GM12878 (cell line): ENCODE measurements at regions not wholly inside any gene's neighbourhood (a gene's known extent, or its start where the extent isn't known, plus 50 kb on each side); places are given as distances from the start of the nearest gene placed in this dataset.

ENCODE experiments used
- ATAC-seq: fragments of 200-7000 bp; cut with Tn5 transposase; 3 replicates; pipeline ENCODE4 v1.9.1; 2020; ENCODE audit warnings: mild to moderate bottlenecking, moderate library complexity
- BruUV-seq: library from RNA; stranded (reverse); fragments of 400-500 nt; replicated peaks from 2 replicates; lab custom pipeline; 2021; lab: Mats Ljungman, UMichigan
- CTCF ChIA-PET: fragments of 300-600 bp; sonication (Branson Sonifier 250); formaldehyde crosslinking; extraction: SDS; loops from one replicate; lab custom pipeline; 2021; ENCODE audit warnings: inconsistent platforms; lab: Yijun Ruan, JAX
- POLR2A ChIA-PET: fragments of 350-600 bp; formaldehyde crosslinking; extraction: SDS; loops from one replicate; lab custom pipeline; 2021; ENCODE audit warnings: inconsistent platforms; lab: Charles Lee
- RAD21 ChIA-PET: fragments of 300-600 bp; sonication (Branson Sonifier 250); formaldehyde crosslinking; loops from one replicate; lab custom pipeline; 2023; ENCODE audit warnings: antibody characterized with exemption; ENCODE audit not compliant: unreplicated experiment; lab: Charles Lee
- SMC1A ChIA-PET: fragments of 300-600 bp; sonication (Branson Sonifier 250); formaldehyde crosslinking; loops from one replicate; lab custom pipeline; 2023; ENCODE audit not compliant: unreplicated experiment, uncharacterized antibody; lab: Charles Lee
- DNase-seq: peaks from one replicate; pipeline ENCODE4 v3.0.0-alpha.2; 2011; ENCODE audit warnings: low read depth, low spot score
- FAIRE-seq: peaks from 3 replicates; lab custom pipeline; 2011; peaks lifted over from hg19 to GRCh38; lab: Jason Lieb, UNC
- H2AFZ ChIP-seq: 2 replicates; pipeline ENCODE4 v1.6.0; 2011; ENCODE audit warnings: low read depth, low read length, control low read depth; ENCODE audit not compliant: control insufficient read depth
- H3K27ac ChIP-seq: 2 replicates; pipeline ENCODE4 v1.5.1; 2011; ENCODE audit warnings: control low read depth; ENCODE audit not compliant: control insufficient read depth, insufficient read depth
- H3K27me3 ChIP-seq, 2 experiments: replicated peaks in 1 of 2; 2 replicates each; pipeline versions ENCODE4 v1.6.0 to v1.6.1; 2011; ENCODE audit warnings: low read length in 1 of 2; ENCODE audit not compliant: control insufficient read depth in 2 of 2, insufficient read depth in 2 of 2
- H3K36me3 ChIP-seq, 2 experiments: 2 replicates each; pipeline ENCODE4 v1.5.1; 2011; ENCODE audit warnings: low read length in 1 of 2; ENCODE audit not compliant: control insufficient read depth in 2 of 2, insufficient read depth in 2 of 2
- H3K4me1 ChIP-seq: 2 replicates; pipeline ENCODE4 v1.6.1; 2011; ENCODE audit warnings: mild to moderate bottlenecking, low read length, moderate library complexity, mixed read lengths; ENCODE audit not compliant: control insufficient read depth, insufficient read depth
- H3K4me2 ChIP-seq: 2 replicates; pipeline ENCODE4 v1.6.0; 2011; ENCODE audit warnings: control low read depth; ENCODE audit not compliant: control insufficient read depth, insufficient read depth
- H3K4me3 ChIP-seq: fragments of 200-600 bp; sonication (generic); 2 replicates; pipeline ENCODE4 v1.5.1; 2016
- H3K79me2 ChIP-seq: 2 replicates; pipeline ENCODE4 v1.6.0; 2011; ENCODE audit warnings: low read length; ENCODE audit not compliant: control insufficient read depth, insufficient read depth
- H3K9ac ChIP-seq: 2 replicates; pipeline ENCODE4 v1.8.0; 2011; ENCODE audit warnings: low read length, control low read depth, mixed read lengths; ENCODE audit not compliant: control insufficient read depth, insufficient read depth
- H3K9me3 ChIP-seq: replicated peaks from 3 replicates; pipeline ENCODE4 v1.5.1; 2011; ENCODE audit warnings: mild to moderate bottlenecking, low read length; ENCODE audit not compliant: control insufficient read depth, insufficient read depth
- H4K20me1 ChIP-seq: 2 replicates; pipeline ENCODE4 v1.6.0; 2011; ENCODE audit not compliant: control insufficient read depth, insufficient read depth
- CBX5 ChIP-seq: sonication (generic); IDR thresholded peaks from 2 replicates; pipeline ENCODE4 v1.6.1; 2016; ENCODE audit warnings: low read depth, moderate library complexity, mild to moderate bottlenecking, inconsistent platforms
- ETV6 ChIP-seq, 2 experiments: fragments of 450-650 bp in 1 of 2; IDR thresholded peaks in 1 of 2; conservative IDR thresholded peaks in 1 of 2; 2 replicates each; pipeline ENCODE4 v1.6.1; 2014; ENCODE audit warnings: antibody characterized with exemption in 1 of 2, borderline replicate concordance in 1 of 2, low read depth in 1 of 2, mild to moderate bottlenecking in 1 of 2, moderate library complexity in 1 of 2
- GATAD2B ChIP-seq: fragments of 450-650 bp; conservative IDR thresholded peaks from 2 replicates; pipeline ENCODE4 v1.6.1; 2017; ENCODE audit warnings: low read depth, mild to moderate bottlenecking, moderate library complexity
- POLR2AphosphoS5 ChIP-seq: IDR thresholded peaks from 2 replicates; pipeline ENCODE4 v1.6.1; 2011; ENCODE audit warnings: mild to moderate bottlenecking, low read length, inconsistent platforms
- SIN3A ChIP-seq: IDR thresholded peaks from 2 replicates; pipeline ENCODE4 v1.6.1; 2012; ENCODE audit warnings: low read depth, low read length, improper control_type of control experiment
- TCF12 ChIP-seq: IDR thresholded peaks from 2 replicates; pipeline ENCODE4 v1.6.1; 2011; ENCODE audit warnings: low read depth, mild to moderate bottlenecking, low read length
- TCF3 ChIP-seq: IDR thresholded peaks from 2 replicates; pipeline ENCODE4 v1.6.1; 2012; ENCODE audit warnings: low read depth, mild to moderate bottlenecking, low read length, borderline replicate concordance; ENCODE audit not compliant: insufficient read depth
- YY1 ChIP-seq: IDR thresholded peaks from 2 replicates; pipeline ENCODE4 v1.6.1; 2011; ENCODE audit warnings: low read depth, mild to moderate bottlenecking, low read length
- ZBED1 ChIP-seq: IDR thresholded peaks from 2 replicates; pipeline ENCODE4 v1.6.1; 2016; ENCODE audit warnings: borderline replicate concordance
- WGBS: methylation state at CpG from one replicate; pipeline ENCODE4 v1.1.6; 2016; ENCODE audit warnings: low lambda C conversion rate; ENCODE audit not compliant: insufficient replicate concordance, insufficient coverage; ENCODE audit errors: missing lambda C conversion rate; 5-methylcytosine and 5-hydroxymethylcytosine counted together
- in situ Hi-C: fragments of 300-500 bp; cut with MboI; formaldehyde crosslinking; loops from 9 replicates; pipeline ENCODE4 v1.14.3; 2018; ENCODE audit warnings: mixed read lengths
- intact Hi-C: fragments of 100-400 bp; cut with micrococcal nuclease; formaldehyde crosslinking; loops from one replicate; pipeline ENCODE4 v1.14.2; 2022; ENCODE audit not compliant: unreplicated experiment
- TF ChIP-seq, protein P1 (sequence below): fragments of 450-650 bp; IDR thresholded peaks from 2 replicates; pipeline ENCODE4 v1.6.1; 2016; ENCODE audit warnings: mild to moderate bottlenecking, moderate library complexity, borderline replicate concordance
- TF ChIP-seq, protein P2 (sequence below): fragments of 450-650 bp; conservative IDR thresholded peaks from 2 replicates; pipeline ENCODE4 v1.6.1; 2017; ENCODE audit warnings: mild to moderate bottlenecking, moderate library complexity
- TF ChIP-seq, protein P3 (sequence below): IDR thresholded peaks from 2 replicates; pipeline ENCODE4 v1.6.1; 2011; ENCODE audit warnings: low read depth, low read length, improper control_type of control experiment, borderline replicate concordance
- TF ChIP-seq, protein P4 (sequence below): fragments of 450-650 bp; IDR thresholded peaks from 2 replicates; pipeline ENCODE4 v1.6.1; 2017; ENCODE audit warnings: mild to moderate bottlenecking

DNA sequence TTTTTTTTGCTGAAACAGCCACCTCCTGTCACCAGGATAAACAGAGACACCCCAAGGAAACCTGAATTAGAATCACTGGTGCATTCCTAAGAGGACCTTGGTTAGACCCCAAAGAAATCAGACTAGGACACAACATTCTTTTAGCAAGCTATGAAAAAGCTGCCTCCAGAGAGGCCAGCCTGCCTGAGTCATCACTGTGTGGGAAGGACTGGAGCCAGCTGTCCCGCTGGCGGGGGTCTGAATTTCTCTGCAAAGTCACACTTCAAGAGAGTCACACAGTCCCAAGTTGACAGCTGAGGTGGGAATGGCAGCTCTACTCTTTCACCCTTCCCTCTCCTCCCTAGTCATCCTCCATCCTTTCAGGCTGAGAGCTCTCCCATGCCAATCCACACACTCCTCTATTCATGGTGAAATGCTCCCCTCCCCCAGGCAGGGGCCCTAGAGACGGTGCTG, 405.0 kb upstream of the POU3F1 start:
- H2AFZ ChIP-seq = no peak overlapping the region
- 0% methylated on average over 3 of the region's 3 CpGs for WGBS
- H4K20me1 ChIP-seq = no peaks in the 10 kb centered on the region
- FAIRE-seq = no peak
- no peak for DNase-seq
- H3K27ac ChIP-seq = no peak overlapping the region
- no peaks in the 10 kb centered on the region for H3K4me1 ChIP-seq
- TF ChIP-seq, protein P1, sequence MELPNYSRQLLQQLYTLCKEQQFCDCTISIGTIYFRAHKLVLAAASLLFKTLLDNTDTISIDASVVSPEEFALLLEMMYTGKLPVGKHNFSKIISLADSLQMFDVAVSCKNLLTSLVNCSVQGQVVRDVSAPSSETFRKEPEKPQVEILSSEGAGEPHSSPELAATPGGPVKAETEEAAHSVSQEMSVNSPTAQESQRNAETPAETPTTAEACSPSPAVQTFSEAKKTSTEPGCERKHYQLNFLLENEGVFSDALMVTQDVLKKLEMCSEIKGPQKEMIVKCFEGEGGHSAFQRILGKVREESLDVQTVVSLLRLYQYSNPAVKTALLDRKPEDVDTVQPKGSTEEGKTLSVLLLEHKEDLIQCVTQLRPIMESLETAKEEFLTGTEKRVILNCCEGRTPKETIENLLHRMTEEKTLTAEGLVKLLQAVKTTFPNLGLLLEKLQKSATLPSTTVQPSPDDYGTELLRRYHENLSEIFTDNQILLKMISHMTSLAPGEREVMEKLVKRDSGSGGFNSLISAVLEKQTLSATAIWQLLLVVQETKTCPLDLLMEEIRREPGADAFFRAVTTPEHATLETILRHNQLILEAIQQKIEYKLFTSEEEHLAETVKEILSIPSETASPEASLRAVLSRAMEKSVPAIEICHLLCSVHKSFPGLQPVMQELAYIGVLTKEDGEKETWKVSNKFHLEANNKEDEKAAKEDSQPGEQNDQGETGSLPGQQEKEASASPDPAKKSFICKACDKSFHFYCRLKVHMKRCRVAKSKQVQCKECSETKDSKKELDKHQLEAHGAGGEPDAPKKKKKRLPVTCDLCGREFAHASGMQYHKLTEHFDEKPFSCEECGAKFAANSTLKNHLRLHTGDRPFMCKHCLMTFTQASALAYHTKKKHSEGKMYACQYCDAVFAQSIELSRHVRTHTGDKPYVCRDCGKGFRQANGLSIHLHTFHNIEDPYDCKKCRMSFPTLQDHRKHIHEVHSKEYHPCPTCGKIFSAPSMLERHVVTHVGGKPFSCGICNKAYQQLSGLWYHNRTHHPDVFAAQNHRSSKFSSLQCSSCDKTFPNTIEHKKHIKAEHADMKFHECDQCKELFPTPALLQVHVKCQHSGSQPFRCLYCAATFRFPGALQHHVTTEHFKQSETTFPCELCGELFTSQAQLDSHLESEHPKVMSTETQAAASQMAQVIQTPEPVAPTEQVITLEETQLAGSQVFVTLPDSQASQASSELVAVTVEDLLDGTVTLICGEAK = no peak
- TF ChIP-seq ETV6 (conservative IDR thresholded peaks at IDR 0.05 in 1 of 2, IDR thresholded peaks at IDR 0.05 in 1 of 2; ENCODE audit: borderline replicate concordance in 1 of 2, low read depth in 1 of 2) (no peak), ZBED1 (no peak), CBX5 (no peak), POLR2AphosphoS5 (no peak), TCF3 (no peak), SIN3A (no peak), TCF12 (no peak), GATAD2B (no peak), YY1 (no peak)
- TF ChIP-seq, protein P2, sequence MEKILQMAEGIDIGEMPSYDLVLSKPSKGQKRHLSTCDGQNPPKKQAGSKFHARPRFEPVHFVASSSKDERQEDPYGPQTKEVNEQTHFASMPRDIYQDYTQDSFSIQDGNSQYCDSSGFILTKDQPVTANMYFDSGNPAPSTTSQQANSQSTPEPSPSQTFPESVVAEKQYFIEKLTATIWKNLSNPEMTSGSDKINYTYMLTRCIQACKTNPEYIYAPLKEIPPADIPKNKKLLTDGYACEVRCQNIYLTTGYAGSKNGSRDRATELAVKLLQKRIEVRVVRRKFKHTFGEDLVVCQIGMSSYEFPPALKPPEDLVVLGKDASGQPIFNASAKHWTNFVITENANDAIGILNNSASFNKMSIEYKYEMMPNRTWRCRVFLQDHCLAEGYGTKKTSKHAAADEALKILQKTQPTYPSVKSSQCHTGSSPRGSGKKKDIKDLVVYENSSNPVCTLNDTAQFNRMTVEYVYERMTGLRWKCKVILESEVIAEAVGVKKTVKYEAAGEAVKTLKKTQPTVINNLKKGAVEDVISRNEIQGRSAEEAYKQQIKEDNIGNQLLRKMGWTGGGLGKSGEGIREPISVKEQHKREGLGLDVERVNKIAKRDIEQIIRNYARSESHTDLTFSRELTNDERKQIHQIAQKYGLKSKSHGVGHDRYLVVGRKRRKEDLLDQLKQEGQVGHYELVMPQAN = no peak
- TF ChIP-seq, protein P3, sequence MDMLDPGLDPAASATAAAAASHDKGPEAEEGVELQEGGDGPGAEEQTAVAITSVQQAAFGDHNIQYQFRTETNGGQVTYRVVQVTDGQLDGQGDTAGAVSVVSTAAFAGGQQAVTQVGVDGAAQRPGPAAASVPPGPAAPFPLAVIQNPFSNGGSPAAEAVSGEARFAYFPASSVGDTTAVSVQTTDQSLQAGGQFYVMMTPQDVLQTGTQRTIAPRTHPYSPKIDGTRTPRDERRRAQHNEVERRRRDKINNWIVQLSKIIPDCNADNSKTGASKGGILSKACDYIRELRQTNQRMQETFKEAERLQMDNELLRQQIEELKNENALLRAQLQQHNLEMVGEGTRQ = no peak
- TF ChIP-seq, protein P4, sequence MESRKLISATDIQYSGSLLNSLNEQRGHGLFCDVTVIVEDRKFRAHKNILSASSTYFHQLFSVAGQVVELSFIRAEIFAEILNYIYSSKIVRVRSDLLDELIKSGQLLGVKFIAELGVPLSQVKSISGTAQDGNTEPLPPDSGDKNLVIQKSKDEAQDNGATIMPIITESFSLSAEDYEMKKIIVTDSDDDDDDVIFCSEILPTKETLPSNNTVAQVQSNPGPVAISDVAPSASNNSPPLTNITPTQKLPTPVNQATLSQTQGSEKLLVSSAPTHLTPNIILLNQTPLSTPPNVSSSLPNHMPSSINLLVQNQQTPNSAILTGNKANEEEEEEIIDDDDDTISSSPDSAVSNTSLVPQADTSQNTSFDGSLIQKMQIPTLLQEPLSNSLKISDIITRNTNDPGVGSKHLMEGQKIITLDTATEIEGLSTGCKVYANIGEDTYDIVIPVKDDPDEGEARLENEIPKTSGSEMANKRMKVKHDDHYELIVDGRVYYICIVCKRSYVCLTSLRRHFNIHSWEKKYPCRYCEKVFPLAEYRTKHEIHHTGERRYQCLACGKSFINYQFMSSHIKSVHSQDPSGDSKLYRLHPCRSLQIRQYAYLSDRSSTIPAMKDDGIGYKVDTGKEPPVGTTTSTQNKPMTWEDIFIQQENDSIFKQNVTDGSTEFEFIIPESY = no peak
- no peak overlapping the region for H3K9ac ChIP-seq
- no peaks in the 10 kb centered on the region for H3K36me3 ChIP-seq
- no peak for ATAC-seq
- intact Hi-C loops = no loop called here
- in situ Hi-C loops = no loop called here
- no peak overlapping the region for H3K4me2 ChIP-seq
- H3K9me3 ChIP-seq = no peaks in the 10 kb centered on the region
- no peaks in the 10 kb centered on the region for H3K79me2 ChIP-seq
- RAD21 ChIA-PET = interaction anchor here (0.6 to 0.7 kb wide), 2 partner anchors 59 to 70 kb away, joined by 3 read pairs; no protein-coding TSS in a partner anchor
- H3K27me3 ChIP-seq = no peaks in the 10 kb centered on the region
- POLR2A ChIA-PET = no interaction called here
- SMC1A ChIA-PET = interaction anchor here (0.6 kb wide), 2 partner anchors 421 to 423 kb away, joined by 3 read pairs; no protein-coding TSS in a partner anchor
- H3K4me3 ChIP-seq = no peak overlapping the region
- CTCF ChIA-PET = no interaction called here
- BruUV-seq = no TSS peak
